ENCODE measurements at regions not wholly inside any gene's neighbourhood (a gene's known extent, or its start where the extent isn't known, plus 50 kb on each side); places are given as distances from the start of the nearest gene placed in this dataset.

DNA sequence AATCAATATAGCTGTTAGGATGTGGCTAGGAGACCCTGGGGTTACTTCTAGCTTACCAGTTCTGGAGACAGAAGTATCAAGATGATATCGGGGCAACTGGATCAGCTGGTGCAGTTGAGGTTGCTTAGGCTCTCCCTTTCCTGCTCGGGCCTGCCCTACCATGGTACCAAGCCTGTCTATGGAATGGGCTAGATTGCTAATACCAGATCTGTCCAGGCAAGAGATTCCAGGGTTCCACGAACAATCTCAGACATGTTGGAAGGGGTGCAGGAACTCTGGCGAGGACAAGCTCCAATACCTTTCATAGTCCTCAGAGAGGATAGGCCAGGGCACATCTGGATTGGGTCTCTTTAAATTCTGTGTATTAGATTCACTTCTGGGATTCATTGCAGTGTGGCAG is 53.8 kb downstream of the ADM start:
- DNase-seq (ENCODE audit: low read depth) = no peak

DNA sequence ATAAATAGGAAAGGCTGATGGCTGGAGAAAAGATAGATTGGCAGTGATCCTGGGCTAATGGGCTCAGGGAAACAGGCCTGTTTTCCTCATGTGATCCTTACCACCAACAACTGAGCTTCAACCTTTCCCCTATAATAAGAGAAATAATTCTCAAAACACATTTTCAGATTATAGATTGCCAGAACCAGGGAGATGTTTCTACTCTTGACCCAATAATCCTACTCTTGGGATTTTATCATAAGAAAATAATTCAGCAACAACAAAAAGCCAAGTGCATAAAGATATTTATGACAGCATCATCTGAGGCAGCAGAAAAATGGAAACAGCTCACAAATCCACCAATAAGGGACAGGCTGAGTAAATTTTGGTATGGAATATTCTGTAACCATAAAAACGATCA is 54.3 kb downstream of the ADM start:
- DNase-seq (ENCODE audit: low read depth) = no peak

DNA sequence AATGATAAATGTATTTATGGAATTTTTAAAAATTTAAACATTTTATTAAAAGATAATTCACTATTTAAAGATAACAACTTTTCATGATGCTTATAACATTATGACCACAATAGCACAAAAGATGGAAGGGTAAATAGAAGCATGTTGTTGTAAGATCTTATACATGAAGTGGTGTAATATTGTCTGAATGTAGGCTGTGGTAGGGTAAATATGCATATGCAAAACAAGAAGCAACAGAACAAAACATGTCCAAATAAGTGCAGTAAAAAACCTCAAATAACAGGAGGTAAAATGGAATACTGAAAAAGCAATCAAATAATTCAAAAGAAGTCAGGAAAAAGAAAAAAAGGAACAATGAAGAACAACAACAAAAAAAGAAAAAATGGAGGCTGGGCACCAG is 56.0 kb downstream of the ADM start:
- no peak for DNase-seq (ENCODE audit: low read depth)

DNA sequence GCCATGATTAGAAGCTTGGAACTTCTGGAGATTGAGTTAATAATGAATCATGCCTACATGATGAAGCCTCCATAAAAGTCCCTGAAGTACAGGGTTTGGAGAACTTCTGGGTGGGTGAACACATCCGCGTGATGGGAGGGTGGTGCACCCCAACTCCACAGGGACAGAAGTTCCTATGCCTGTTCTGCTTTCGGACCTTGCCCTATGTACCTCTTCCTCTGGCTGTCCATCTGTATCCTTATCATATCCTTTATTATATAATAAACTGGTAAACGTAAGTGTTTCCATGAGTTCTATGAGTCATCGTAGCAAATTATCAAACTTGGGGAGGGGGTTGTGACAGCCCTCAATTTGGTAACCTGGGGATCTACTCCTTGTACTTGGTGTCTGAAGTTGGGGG is 60.2 kb downstream of the ADM start:
- DNase-seq (ENCODE audit: low read depth) = no peak

DNA sequence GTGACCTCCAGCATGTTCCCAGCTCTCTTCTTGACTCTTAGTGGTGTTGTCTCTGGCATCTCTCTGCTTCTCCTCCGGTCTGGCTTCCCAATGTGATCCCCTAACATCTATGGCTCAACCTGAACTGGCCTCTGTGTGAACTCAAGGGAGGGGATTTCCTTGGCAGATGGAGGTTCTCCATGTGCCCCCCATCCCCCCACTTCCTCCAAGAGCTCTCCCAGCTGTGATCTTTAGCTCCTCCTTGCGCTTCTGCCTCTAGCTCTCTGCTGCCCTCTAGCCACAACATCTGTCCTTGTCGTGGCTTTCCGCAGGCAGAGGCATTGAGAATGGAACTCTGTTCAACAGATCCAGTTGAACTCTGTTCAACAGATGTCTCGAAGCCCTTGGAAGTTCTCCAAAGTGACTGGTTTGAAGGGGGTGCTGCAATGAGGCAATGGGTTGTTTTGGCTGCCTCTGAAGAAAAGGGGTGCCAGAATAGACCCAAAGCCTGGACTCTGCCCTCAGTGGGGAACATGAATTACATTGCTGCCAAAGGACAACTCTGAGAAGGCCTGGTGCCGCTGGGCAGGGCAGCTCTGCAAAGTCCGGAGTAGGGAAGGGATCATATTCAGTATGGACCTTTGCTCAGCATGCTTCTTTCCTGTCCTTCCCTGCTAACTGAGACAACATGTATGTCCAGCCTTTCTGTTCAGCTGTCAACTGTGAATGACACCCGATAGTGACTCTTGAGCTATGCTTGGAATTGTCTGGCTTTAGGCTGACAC is 61.9 kb downstream of the ADM start:
- DNase-seq (ENCODE audit: low read depth) = peak; percentile 86

DNA sequence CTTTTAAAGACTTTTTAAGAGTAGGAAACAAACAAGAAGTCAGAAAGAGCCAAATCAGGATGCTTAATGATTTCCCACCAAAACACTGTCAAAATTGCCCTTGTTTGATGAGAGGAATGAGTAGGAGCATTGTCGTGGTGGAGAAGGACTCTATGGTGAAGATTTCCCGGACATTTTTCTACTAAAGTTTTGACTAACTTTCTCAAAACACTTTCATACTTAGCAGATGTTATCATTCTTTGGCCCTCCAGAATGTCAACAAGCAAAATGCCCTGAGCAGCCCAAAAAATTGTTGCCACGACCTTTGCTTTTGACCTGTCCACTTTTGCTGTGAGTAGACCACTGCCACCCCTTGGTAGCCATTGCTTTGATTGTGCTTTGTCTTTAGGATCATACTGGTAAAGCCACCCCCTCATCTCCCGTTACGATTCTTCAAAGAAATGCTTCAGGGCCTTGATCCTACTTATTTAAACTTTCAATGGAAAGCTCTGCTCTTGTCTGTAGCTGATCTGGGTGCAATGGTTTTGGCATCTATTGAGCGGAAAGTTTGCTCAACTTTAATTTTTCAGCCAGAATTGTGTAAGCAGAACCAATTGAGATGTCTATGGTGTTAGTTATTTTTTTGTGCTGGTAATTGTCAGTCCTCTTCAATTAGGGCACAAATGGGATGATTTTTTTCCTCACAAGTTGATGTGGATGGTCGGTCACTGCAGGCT is 67.2 kb downstream of the ADM start:
- DNase-seq (ENCODE audit: low read depth) = no peak

DNA sequence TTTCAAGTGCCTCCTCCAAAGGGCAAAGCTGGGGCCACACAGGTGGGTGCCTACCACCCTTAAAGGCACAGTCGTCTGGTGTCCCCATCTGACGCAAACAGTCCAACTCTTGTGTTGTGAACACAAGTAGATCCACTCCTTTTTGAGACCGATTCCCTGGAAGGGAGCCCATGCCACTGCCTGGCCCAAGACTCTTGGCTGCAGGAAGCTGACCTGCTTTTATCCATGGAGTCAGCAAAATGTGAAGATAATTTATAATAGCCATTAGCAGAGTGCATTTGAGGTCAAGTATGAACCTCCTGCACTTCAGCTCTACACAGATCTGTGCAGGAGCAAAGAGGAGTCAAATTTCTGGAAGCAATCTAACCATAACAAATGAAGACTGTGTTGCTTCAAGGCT is 68.5 kb downstream of the ADM start:
- DNase-seq (ENCODE audit: low read depth) = no peak

DNA sequence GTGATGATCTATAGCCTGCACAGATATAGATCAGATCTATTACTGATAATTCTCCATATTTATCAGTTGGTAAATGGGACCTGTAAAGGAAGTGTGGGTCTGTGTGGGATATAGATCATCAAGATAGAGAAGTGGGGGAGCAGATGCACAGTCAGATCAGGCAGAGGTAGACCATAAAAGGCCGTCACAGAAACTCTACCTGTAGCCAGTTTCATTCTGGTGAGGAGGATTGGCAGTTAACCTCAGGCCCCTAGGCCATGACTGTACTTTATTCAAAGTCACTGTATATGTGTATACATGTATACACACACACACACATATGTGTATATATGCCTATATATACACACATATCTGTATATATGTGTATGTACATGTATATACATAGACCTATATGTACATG is 69.1 kb downstream of the ADM start:
- no peak for DNase-seq (ENCODE audit: low read depth)

DNA sequence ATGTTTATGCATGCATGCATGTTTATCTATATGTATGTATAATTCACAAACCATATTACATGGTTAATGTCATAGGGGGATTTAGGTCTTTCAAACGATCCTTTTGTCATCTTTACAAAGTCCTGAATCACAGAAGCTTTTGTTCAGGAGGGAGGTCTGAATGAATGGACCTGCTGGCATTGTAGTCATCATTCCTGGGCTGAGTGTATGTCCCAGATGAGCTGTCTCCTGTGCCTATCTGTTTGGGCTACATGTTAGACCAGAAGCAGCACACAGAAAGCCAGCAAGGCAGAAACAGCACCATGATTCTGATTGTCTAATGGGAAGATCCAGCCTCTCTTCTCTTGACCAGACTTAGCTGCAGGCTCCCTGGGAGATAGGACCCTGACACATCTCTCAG is 69.5 kb downstream of the ADM start:
- DNase-seq (ENCODE audit: low read depth) = no peak

DNA sequence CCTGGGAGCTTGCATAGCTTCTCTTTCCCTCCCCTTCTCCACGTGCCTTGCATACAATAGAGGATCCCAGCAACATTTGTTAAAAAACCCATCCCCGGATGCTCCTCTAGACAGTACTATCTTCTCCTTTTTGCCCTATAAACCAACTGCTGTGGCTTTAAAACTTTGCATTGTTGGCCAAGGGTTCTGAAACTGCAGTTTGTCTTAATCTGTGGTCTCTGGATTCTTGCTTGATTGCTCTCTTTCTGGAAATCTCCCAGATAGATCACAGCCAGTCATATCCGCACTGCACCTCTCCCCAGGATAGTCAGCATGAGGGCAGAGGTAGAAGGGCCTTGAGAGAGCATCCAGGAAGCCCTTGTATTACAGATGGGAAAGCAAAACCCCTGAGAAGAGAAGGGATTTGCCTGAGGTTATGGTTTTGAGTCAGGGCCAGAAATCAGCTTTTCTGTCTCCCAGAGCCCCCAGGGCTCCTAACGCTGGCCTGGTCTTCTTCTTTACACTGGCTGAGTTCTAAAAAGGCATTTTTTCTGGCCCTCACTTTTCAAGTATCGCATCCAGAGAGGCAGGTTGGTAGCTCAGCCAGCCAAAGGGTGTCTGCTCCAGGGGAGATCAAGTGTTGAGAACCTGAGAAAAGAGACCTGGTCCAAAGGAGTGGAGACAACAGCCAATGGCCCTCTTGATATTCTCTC is 70.6 kb downstream of the ADM start:
- peak; percentile 96 for DNase-seq (ENCODE audit: low read depth)

DNA sequence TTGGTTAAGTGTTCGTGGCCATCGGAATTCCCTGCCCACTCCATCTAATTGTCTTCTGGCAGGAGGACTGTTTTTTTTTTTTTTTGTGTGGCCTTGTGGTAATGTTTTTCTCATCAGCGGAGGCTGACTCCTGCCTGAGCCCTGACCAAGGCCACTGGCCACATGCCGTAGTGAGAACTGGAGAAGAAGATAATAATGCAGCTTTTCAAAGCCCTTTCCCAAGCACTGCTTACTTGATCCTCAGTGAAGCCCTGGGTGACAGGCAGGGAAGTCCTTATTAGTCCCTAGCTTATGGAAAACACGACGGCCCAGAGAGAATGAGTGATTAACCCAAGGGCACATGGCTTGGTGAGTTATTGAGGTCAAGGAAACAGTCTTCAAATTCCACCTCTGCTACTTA is 71.2 kb downstream of the ADM start:
- no peak for DNase-seq (ENCODE audit: low read depth)

DNA sequence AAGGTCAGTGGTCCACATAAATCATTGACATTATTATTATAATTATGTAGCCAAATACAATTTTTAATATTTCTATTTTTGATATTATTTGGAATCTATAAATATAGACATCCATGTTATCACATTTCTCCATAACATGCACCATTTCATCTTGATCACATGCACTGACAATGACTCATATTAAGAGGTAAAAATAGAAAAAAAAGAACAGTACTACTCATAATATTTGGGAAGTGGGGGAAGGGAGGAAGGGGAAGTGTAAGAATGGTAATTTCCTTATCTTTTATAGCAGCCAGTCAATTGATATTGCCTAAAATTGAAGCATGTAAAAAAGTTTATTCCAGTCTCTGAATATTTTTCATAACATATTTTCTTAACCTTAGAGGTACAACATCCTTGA is 72.3 kb downstream of the ADM start:
- no peak for DNase-seq (ENCODE audit: low read depth)

DNA sequence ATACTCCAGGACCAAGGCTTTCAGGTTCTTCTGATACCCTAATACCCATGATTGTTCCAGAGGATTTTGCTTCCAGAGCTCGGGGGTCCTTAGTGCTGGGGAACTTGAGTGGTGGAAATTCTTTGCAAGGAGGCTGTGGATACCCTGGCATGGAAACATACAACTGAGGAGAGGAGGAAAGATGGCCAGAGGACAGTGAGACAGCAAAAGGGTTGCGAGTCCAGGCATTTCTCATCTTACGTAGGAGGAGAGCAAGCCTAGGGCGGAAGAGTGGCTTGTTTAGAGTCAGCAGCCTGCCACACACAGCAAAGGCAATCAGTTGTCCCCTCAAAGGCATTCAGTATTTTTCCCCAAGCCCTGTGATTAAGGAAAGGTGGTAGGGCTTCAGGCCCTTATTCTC is 73.5 kb downstream of the ADM start:
- DNase-seq (ENCODE audit: low read depth) = no peak

DNA sequence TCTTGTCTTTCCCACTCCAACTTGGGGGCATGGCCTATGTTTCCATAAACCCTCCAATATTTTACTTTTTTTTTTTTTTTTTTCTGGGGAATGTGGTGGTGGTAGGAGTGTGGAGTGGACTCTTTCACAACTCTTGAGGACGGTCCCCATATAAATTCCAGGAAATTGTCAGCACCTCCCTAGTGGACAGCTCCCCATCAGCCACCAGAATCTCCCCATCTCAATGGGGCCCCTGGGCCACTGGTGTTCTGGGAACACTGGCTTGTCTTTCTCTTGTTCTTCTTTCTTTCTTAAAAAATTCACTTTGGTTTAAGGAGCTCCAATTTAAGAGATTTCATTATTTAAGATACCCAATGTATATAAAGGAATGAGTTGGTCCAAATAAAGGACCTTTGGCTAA is 74.1 kb downstream of the ADM start:
- DNase-seq (ENCODE audit: low read depth) = no peak

DNA sequence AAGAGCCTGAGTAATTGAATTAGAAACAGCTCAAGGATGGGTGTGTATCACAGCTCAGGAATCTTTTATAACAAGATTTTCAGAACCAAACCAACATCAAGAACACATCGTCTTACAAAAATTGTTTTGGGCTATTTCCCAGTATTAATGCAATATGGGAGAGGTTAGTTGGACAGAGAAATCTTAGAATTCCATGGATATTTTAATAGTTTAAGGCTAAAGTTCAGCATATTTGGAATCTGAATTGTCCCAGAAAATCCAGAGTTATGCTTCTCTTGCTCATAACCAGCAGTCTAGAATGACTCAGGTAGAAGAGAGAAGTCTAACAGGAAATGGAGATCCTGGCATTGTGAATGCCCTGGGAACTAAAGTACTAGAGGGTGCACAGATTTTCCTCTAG is 74.6 kb downstream of the ADM start:
- peak; percentile 83 for DNase-seq (ENCODE audit: low read depth)

DNA sequence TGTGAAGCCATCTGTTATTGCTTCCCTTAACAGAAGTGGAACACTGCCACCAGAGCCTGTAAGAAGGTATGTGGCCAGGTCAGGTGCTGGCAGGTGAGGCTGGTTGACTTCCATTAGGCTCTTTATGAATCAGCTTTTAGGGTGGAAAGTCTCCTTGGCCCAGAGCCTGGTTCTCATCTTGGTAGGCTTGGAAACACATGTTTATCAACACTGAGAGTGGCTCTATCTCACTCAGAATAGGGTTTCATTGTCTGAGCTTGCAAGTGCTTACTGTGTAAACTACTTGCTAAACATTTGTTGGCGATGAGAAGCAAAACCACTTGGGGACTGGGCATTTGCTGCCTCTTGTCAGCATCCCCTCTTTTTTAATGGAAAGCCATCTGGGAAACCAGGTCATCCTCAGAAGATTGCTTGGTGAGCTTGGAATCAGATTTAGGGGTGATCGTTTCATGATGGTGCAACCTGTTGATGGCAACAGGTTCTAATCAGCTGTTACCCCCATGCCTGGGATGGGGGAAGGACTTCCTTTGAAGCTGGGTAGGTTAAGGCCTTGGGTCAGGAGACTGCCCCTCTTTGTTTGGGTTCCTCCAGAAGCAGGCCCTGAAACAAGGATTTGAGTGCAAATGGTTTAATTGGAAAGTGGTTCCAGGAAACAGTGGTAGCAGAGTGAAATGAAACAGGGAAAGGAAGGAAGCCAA is 75.0 kb upstream of the AMPD3 start:
- no peak for DNase-seq (ENCODE audit: low read depth)

DNA sequence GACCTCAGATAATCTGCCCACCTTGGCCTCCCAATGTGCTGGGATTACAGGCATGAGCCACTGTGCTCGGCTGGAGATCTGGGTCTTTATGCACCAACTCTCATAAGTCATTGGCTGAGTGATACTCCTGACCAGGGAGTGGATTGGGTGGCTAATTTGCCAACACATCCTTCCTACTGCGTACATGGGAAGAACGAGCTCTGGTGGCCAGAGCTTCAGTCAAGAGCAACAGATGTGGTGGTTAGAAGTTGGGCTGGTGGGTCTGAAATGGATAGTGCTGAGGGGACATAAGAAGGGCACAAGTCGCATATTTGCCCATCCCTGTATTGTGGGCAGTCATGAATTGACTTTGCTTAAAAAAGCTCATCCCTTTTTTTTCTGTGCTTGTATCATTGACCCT is 74.1 kb upstream of the AMPD3 start:
- no peak for DNase-seq (ENCODE audit: low read depth)

DNA sequence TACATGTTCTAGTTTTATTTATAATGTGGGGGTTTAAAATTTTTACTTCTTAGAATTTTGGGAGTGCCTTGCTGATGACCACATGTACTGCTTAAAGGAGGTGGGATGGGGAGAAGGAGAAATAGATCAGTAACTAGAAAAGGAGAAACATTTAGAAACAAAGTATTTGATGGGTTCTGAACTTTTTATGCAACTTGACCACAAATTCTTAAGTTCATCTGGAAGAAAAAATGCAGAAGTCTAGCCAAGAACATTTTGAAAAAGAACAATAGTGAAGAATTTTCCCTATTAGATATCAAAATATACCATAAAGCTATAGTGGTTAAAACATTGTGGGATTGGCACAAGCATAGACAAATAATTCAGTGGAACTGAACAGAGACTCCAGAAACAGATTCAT is 73.3 kb upstream of the AMPD3 start:
- DNase-seq (ENCODE audit: low read depth) = no peak

DNA sequence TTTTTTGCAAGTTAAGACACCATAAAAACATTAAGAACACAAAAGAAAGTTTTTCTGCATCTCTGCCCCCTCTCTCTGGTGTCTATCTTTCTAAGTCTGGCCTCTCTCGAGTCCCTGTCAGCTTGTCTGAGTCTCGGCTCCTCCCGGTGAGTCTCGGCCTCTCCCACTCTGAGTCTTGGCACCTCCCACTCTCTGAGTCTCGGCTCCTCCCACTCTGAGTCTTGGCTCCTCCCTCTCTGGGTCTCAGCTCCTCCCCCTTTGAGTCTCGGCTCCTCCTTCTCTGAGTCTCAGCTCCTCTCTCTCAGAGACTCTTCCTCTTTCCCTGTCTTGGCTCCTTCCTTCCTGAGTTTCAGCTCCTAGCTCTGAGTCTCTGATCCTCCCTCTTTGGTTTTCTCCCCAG is 72.5 kb upstream of the AMPD3 start:
- DNase-seq (ENCODE audit: low read depth) = no peak

DNA sequence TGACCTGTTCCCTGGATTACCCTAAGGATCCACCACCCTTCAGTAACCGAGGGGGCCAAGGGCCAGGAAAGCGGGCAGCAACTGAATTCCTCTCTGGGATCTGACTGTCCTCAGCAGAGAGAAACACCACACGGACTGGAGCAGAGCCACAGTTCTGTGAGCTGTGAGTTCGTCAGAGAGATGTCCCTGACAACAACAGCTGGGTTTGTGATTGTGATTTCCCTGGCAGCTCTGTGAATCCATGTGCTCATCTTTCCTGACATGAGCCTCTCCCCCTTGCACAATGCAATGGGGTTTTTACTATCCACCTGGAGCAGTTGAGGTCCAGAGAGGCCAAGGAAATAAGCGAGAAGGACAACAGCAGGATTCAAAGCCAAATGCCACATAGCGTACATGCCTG is 69.4 kb upstream of the AMPD3 start:
- DNase-seq (ENCODE audit: low read depth) = no peak

DNA sequence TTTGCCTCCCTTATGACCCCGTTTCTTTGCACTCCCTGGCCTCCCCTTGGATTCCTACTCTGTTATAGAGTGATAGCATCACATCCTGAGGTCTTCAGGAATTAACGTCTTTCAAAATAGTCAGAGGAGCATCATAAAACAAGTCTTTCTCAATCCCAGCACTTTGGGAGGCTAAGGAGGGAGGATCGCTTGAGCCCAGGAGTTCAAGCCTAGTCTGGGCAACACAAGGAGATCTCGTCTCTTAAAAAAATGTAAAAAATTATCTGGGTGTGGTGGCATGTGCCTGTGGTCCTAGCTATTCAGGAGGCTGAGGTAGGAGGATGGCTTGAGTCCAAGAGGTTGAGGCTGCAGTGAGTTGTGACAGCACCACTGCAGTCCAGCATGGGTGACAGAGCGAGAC is 68.7 kb upstream of the AMPD3 start:
- no peak for DNase-seq (ENCODE audit: low read depth)

DNA sequence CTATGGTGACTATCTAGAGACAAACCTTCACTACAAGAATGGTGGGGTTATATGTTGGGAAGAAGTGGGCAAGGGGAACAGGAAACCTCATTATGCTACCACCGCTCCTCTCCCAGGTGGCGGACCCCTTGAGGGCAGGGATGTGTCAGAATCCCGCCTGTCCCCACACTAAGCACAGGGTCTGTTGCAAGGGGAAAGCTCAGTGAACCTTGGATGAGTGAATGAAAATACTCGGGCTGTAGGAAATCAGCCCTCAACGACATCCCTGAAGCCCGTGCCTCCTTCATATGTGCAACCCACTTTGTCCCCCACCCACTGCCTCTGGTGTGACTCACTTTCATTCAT is 68.2 kb upstream of the AMPD3 start:
- no peak for DNase-seq (ENCODE audit: low read depth)
